NB4 (cell line): ENCODE measurements at regions not wholly inside any gene's neighbourhood (a gene's known extent, or its start where the extent isn't known, plus 50 kb on each side); places are given as distances from the start of the nearest gene placed in this dataset.

Experiments used
- CTCF ChIP-seq: IDR thresholded peaks from one replicate; pipeline ENCODE4 v1.5.1; 2012; ENCODE audit warnings: low read depth, low read length
- MAX ChIP-seq: IDR thresholded peaks from 2 replicates; pipeline ENCODE4 v1.6.1; 2011; ENCODE audit warnings: low read depth, low read length
- POLR2A ChIP-seq: IDR thresholded peaks from 2 replicates; pipeline ENCODE4 v1.6.1; 2011; ENCODE audit warnings: mild to moderate bottlenecking; ENCODE audit not compliant: insufficient read length; ENCODE audit errors: extremely low read depth

DNA sequence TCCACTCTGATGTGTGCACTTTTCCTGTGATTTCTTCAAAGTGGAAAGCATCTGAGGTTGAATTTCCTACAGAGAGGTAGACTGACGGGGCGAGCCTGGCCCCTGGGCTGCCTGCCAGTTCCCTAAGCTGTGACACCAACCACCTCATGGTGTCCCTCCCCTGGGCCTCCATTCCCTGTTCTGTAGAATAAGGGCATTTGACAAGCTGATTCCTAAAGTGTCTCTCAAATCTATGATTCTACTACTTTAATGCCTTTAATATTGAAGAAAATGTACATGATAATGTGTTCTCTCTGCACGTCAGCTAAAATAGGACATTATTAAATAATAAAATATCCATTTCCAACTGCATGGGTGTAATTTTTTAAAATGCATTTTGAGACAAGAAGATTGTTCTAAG is 105.1 kb downstream of the SEC61G start:
- no peak for TF ChIP-seq POLR2A
- no peak for TF ChIP-seq MAX
- no peak for TF ChIP-seq CTCF
